ENCODE measurements at regions not wholly inside any gene's neighbourhood (a gene's known extent, or its start where the extent isn't known, plus 50 kb on each side); places are given as distances from the start of the nearest gene placed in this dataset.

DNA sequence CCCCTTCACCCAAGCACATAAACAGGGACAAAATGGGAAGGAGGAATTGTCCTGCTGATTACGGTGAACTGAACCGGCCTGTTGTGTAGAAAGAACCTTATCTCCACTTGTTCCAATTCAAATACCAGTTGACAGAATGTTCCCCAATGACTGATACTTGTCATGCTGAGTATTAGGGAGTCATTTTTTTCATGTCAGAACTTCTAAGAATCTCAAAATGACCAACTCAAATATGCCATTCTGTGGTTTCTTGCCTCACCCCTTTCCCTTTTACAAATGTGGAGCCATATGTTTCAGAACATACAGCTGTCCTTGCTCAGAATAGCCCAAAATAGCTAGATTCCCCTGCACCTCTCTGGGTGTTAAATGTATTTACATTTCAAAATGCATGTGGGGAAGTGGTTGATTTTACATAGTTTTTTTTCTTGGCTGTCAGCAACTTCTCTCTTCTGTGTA, 405.9 kb upstream of the TBL1XR1 start:
- no peak for DNase-seq (ENCODE audit: low spot score)
- Histone ChIP-seq H3K36me3 (replicated peaks in 1 of 2; ENCODE audit: control insufficient read depth in 1 of 2, insufficient read depth in 2 of 2, low read length in 2 of 2) (no peaks in the 10 kb centered on the region), H3K9ac (ENCODE audit: insufficient read depth, low read depth, low read length) (no peak overlapping the region), H3K79me2 (ENCODE audit: insufficient read depth, low read length) (no peaks in the 10 kb centered on the region), H3K27me3 (ENCODE audit: control insufficient read depth in 1 of 2, insufficient read depth in 2 of 2, low read length in 2 of 2) (no peaks in the 10 kb centered on the region; a peak in 1 of 5 replicates), H3K9me3 (ENCODE audit: low read length) (no peaks in the 10 kb centered on the region), H3K4me3 (replicated peaks in 1 of 3; ENCODE audit: insufficient read depth in 1 of 3, low read depth in 2 of 3, low read length in 3 of 3) (no peak overlapping the region), H3K4me2 (ENCODE audit: low read depth, low read length) (no peak overlapping the region), H4K20me1 (ENCODE audit: insufficient read depth, low read length) (no peaks in the 10 kb centered on the region), H3K4me1 (ENCODE audit: insufficient read depth, low read length) (peaks cover 31% of the 10 kb centered on the region), H2AFZ (ENCODE audit: low read length) (no peak overlapping the region), H3K27ac (ENCODE audit: extremely low read length, insufficient read depth, low read length) (no peak overlapping the region)
- in situ Hi-C loops (cut with HindIII; ENCODE audit: extremely low pct_ligation_motif_present, low pct_unique_long_range_greater_than_20kb) (no loop called here), intact Hi-C loops (cut with micrococcal nuclease; ENCODE audit: unreplicated experiment) (no loop called here)
- TF ChIP-seq SRSF9 (IDR thresholded peaks at IDR 0.05; ENCODE audit: borderline replicate concordance, insufficient read depth, low read depth, low read length, poor library complexity, severe bottlenecking), result no peak
- no peak for TF ChIP-seq FOXA3 (CRISPR knock-in tag; IDR thresholded peaks at IDR 0.05)
- TF ChIP-seq, protein P1, sequence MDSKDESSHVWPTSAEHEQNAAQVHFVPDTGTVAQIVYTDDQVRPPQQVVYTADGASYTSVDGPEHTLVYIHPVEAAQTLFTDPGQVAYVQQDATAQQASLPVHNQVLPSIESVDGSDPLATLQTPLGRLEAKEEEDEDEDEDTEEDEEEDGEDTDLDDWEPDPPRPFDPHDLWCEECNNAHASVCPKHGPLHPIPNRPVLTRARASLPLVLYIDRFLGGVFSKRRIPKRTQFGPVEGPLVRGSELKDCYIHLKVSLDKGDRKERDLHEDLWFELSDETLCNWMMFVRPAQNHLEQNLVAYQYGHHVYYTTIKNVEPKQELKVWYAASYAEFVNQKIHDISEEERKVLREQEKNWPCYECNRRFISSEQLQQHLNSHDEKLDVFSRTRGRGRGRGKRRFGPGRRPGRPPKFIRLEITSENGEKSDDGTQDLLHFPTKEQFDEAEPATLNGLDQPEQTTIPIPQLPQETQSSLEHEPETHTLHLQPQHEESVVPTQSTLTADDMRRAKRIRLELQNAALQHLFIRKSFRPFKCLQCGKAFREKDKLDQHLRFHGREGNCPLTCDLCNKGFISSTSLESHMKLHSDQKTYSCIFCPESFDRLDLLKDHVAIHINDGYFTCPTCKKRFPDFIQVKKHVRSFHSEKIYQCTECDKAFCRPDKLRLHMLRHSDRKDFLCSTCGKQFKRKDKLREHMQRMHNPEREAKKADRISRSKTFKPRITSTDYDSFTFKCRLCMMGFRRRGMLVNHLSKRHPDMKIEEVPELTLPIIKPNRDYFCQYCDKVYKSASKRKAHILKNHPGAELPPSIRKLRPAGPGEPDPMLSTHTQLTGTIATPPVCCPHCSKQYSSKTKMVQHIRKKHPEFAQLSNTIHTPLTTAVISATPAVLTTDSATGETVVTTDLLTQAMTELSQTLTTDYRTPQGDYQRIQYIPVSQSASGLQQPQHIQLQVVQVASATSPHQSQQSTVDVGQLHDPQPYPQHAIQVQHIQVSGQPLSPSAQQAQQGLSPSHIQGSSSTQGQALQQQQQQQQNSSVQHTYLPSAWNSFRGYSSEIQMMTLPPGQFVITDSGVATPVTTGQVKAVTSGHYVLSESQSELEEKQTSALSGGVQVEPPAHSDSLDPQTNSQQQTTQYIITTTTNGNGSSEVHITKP (CRISPR knock-in tag; IDR thresholded peaks at IDR 0.05; ENCODE audit: low read depth), result no peak
- no peak for TF ChIP-seq ZNF598 (CRISPR knock-in tag; IDR thresholded peaks at IDR 0.05; ENCODE audit: borderline replicate concordance)
- TF ChIP-seq ZNF615 (CRISPR knock-in tag; IDR thresholded peaks at IDR 0.05; ENCODE audit: borderline replicate concordance), result no peak
- no peak for TF ChIP-seq ZNF775 (CRISPR knock-in tag; IDR thresholded peaks at IDR 0.05; ENCODE audit: borderline replicate concordance)
- TF ChIP-seq, protein P2, sequence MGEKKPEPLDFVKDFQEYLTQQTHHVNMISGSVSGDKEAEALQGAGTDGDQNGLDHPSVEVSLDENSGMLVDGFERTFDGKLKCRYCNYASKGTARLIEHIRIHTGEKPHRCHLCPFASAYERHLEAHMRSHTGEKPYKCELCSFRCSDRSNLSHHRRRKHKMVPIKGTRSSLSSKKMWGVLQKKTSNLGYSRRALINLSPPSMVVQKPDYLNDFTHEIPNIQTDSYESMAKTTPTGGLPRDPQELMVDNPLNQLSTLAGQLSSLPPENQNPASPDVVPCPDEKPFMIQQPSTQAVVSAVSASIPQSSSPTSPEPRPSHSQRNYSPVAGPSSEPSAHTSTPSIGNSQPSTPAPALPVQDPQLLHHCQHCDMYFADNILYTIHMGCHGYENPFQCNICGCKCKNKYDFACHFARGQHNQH (CRISPR knock-in tag; IDR thresholded peaks at IDR 0.05), result no peak
- no peak for TF ChIP-seq RBAK (CRISPR knock-in tag; IDR thresholded peaks at IDR 0.05)
- no peak for TF ChIP-seq AKAP8 (CRISPR knock-in tag; IDR thresholded peaks at IDR 0.05)
- TF ChIP-seq, protein P3, sequence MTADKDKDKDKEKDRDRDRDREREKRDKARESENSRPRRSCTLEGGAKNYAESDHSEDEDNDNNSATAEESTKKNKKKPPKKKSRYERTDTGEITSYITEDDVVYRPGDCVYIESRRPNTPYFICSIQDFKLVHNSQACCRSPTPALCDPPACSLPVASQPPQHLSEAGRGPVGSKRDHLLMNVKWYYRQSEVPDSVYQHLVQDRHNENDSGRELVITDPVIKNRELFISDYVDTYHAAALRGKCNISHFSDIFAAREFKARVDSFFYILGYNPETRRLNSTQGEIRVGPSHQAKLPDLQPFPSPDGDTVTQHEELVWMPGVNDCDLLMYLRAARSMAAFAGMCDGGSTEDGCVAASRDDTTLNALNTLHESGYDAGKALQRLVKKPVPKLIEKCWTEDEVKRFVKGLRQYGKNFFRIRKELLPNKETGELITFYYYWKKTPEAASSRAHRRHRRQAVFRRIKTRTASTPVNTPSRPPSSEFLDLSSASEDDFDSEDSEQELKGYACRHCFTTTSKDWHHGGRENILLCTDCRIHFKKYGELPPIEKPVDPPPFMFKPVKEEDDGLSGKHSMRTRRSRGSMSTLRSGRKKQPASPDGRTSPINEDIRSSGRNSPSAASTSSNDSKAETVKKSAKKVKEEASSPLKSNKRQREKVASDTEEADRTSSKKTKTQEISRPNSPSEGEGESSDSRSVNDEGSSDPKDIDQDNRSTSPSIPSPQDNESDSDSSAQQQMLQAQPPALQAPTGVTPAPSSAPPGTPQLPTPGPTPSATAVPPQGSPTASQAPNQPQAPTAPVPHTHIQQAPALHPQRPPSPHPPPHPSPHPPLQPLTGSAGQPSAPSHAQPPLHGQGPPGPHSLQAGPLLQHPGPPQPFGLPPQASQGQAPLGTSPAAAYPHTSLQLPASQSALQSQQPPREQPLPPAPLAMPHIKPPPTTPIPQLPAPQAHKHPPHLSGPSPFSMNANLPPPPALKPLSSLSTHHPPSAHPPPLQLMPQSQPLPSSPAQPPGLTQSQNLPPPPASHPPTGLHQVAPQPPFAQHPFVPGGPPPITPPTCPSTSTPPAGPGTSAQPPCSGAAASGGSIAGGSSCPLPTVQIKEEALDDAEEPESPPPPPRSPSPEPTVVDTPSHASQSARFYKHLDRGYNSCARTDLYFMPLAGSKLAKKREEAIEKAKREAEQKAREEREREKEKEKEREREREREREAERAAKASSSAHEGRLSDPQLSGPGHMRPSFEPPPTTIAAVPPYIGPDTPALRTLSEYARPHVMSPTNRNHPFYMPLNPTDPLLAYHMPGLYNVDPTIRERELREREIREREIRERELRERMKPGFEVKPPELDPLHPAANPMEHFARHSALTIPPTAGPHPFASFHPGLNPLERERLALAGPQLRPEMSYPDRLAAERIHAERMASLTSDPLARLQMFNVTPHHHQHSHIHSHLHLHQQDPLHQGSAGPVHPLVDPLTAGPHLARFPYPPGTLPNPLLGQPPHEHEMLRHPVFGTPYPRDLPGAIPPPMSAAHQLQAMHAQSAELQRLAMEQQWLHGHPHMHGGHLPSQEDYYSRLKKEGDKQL (CRISPR knock-in tag; IDR thresholded peaks at IDR 0.05; ENCODE audit: low read depth), result no peak
- TF ChIP-seq HOXA3 (CRISPR knock-in tag; IDR thresholded peaks at IDR 0.05), result no peak
- no peak for TF ChIP-seq ATF7 (IDR thresholded peaks at IDR 0.05)
- no peak for TF ChIP-seq ATF7 (CRISPR knock-in tag; IDR thresholded peaks at IDR 0.05)
- POLR2A ChIA-PET, result no interaction called here
- WGBS (ENCODE audit: low lambda C conversion rate), result 7% methylated on average over 2 of the region's 2 CpGs
- CTCF ChIA-PET (ENCODE audit: low intra/inter-chr PET ratio, low total read pairs), result no interaction called here
- no TSS peak for BruUV-seq (replicated peaks)
- no peak for ATAC-seq
- no peak for FAIRE-seq
